Ureter (tissue), 1 donor: ENCODE measurements at regions not wholly inside any gene's neighbourhood (a gene's known extent, or its start where the extent isn't known, plus 50 kb on each side); places are given as distances from the start of the nearest gene placed in this dataset.
"Not testable (repeated sequence)": the region's sequence is repeated elsewhere in the genome, so short reads cannot be mapped to it uniquely, and the experiment has no call there.

Source experiments
- DNase-seq: peaks from one replicate; pipeline ENCODE4 v3.0.0-alpha.2; 2020; ENCODE audit warnings: low spot score
- donor health status: DM: yes; HTN: yes; CAD: no.

GRCh38 chr16:17747081-17747756 is 276.5 kb upstream of the XYLT1 start:
- no peak for DNase-seq

GRCh38 chr16:17744921-17745572 is 274.3 kb upstream of the XYLT1 start:
- no peak for DNase-seq

DNA sequence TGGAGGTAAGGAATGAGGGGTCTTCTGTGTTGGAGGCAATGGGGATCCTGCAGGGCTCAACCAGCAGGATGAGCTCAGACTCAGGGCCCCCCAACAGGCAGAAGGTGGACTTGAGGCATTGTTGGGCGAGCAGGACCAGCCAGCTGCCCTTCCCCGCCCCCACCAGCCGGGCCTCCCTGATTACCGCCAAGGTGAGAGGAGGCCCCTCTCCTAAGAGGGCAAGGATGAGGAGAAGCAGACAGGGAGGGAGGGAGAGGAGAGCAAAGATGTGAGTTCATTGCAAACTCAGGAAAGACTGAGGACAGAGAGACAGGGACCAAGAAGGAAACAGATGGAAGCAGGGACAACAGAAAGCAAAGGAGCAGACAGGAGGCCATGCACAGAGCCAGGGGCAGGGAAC is 272.8 kb upstream of the XYLT1 start:
- no peak for DNase-seq

GRCh38 chr16:17743158-17743557 is 272.4 kb upstream of the XYLT1 start:
- DNase-seq, result no peak

DNA sequence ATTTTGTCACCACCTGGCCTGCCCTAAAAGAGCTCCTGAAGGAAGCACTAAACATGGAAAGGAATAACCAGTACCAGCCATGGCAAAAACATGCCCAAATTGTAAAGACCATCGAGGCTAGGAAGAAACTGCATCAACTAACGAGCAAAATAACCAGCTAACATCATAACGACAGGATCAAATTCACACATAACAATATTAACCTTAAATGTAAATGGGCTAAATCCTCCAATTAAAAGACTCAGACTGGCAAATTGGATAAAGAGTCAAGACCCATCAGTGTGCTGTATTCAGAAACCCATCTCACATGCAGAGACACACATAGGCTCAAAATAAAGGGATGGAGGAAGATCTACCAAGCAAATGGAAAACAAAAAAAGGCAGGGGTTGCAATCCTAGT is 264.3 kb upstream of the XYLT1 start:
- not testable (repeated sequence) for DNase-seq

GRCh38 chr16:17729820-17730219 is 259.1 kb upstream of the XYLT1 start:
- DNase-seq, result no peak

- no peak for DNase-seq
These were observed 257.4 kb upstream of the XYLT1 start for GRCh38 chr16:17728196-17728595.

- no peak for DNase-seq
These were observed 253.6 kb upstream of the XYLT1 start for GRCh38 chr16:17724242-17724898.

GRCh38 chr16:17723531-17724134 is 252.9 kb upstream of the XYLT1 start:
- no peak for DNase-seq

GRCh38 chr16:17718495-17718894 is 247.7 kb upstream of the XYLT1 start:
- no peak for DNase-seq

- no peak for DNase-seq
These were observed 235.1 kb upstream of the XYLT1 start for GRCh38 chr16:17705847-17706246.

GRCh38 chr16:17696616-17697015 is 225.9 kb upstream of the XYLT1 start:
- DNase-seq, result no peak

DNA sequence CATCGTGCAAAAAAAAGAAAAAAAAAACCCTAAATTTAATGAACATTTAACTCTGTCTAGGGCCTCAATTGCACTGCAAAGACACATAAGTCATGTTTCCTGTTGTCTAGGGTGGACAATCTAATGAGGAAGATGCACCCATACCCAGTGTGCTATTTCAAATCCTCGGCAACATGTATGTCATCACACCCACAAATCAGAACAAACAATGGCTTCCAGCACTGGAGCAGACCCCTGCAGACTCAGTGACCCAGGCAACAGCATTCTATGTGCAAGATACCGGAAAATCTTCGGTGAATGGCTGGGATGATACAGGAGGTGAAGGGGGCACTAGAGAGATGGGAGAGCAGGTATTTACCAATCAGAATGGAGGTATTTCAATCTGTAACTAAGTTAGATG is 221.7 kb upstream of the XYLT1 start:
- DNase-seq, result no peak

GRCh38 chr16:17691899-17692176 is 221.1 kb upstream of the XYLT1 start:
- no peak for DNase-seq

DNA sequence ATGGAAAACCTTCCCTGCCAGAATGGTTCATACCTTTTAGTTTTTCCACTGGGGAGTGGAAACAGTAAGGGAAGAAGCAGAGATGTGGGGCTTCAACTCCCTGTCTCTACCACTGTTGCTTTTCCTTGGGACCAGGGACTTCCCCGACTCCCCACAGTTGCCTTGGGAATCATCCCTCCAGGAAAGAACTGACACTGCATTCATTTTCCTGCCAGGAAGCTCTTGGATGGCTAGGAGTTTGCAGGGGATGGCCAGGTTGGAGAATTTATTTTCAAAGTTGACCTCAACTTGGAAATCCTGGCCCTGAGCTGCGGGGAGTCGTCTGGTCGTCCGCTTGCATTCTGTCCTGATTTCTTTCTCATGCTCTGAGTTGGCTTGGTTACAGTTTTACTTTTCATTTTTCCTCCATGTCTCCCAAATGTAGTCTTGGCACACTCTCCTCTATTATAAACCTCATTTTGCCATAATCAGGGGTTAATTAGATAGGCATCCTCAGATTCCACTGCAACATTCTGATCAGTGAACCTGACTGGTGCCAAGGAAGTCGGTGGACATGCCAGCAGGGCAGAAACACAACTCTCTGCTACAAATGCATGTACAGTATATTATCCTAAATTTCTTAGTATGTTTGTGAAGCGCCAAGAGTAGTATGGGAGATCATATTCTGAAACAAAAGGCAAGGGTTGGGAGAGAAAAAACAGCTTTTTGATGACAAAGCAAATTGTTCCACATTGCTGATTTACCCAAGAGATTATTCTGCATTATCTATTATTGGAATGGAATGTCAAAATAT is 220.5 kb upstream of the XYLT1 start:
- DNase-seq, result no peak

GRCh38 chr16:17685447-17685846 is 214.7 kb upstream of the XYLT1 start:
- DNase-seq, result no peak

DNA sequence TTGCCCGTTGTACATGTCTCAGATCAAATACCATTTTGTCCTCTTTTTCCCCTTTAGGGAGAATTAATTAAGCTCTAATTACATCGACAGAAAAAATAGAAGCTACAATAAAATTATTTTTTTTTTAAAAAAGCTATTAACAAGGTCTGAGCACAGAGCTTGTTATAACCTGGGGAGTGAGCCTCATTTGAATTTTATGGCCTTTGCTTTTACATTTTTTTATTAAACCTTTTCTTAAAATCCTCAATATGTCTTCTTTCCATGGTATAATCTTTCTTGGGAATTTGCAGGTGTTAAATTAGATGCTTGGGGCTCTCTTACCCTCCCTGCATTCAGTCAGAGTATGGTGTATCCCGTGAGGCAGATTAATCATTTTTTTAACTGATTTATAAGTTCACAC is 212.5 kb upstream of the XYLT1 start:
- DNase-seq, result no peak

DNA sequence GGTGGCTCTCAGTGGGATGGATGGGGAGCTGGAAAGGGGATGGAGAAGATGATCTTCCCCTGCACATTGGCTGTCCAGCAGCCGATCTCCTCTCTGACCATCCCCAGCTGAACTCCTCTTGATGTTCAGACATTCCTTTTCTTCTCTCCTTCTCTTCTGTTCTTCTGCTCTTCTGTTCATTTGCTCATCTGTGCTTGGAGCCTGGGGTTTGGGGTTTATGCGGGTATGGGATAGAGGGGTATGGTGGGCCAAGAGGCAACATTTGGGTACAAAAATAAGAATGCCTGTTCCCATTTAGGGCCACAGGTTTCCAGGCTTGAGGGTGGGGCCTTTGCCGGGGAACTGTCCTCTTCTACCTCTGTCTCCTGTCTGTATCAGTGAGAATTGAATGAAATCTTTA is 205.4 kb upstream of the XYLT1 start:
- no peak for DNase-seq

DNA sequence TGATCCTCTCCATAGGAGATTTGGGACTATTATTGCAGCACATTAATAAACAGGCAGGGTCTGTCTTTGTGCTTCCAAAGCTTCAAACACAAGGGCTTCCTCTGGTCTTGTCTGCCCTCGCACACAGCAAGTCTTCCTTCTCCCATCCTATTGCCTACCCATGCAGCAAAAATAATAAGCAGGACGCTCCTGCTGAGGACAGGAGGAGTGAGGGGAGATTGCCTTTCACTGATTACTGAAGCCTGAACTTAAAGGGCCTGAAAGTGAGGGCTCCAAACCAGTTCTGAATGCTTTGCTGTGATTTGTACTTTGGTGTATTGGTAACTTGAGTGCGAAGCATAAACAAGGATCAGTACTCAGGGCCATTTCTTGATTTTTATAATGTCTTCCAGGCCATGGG is 197.6 kb upstream of the XYLT1 start:
- no peak for DNase-seq

DNA sequence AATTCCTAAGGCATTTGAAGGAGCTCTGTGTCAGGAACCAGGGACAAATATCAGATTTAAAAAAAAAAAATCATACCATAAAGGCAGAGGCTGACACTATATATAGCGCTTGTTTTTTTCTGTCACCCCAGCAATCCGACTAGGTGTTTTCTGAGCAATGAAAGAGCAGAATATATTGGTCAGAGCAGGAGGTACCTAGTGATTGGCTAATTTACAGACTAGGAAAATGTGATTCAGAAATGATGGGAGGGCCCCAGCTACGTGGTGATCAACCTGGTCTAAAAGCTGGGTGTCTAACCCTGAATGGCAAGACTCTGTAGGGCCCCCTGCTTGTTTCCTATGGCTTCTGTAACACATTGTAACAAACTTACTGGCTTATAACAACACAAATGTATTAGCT is 195.5 kb upstream of the XYLT1 start:
- no peak for DNase-seq

DNA sequence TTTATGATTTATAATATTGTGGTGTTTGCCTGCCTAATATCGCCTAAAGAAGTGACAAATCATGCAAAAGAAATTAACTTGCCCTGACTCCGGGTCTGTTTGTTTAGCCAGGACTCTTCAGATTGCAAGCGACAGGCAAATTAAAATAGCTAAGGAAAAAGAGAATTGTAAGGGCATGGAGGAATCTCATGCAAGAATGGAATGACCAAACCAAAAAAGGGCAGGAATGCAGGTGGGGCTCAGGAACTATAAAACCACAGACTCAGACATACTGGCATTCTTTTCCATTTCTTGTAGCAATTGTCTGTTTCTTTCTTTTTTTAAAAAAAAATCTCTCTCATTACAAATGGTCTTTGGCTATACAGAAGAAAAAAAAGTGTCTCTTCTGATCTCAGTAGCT is 188.1 kb upstream of the XYLT1 start:
- no peak for DNase-seq

- DNase-seq, result no peak
These were observed 186.3 kb upstream of the XYLT1 start for GRCh38 chr16:17657045-17657444.
